Lower leg skin (tissue), 4 donors: ENCODE measurements at regions not wholly inside any gene's neighbourhood (a gene's known extent, or its start where the extent isn't known, plus 50 kb on each side); places are given as distances from the start of the nearest gene placed in this dataset.

Source experiments
- DNase-seq, 2 donors: peaks; one replicate each; pipeline ENCODE4 v3.0.0-alpha.2; 2019; ENCODE audit warnings: low spot score in 2 of 2
- H3K4me3 ChIP-seq: fragments of 200-600 bp; sonication (generic); 2 replicates; pipeline ENCODE4 v1.5.1; 2017; ENCODE audit warnings: mild to moderate bottlenecking, low read depth; ENCODE audit not compliant: poor library complexity, severe bottlenecking
- POLR2A ChIP-seq, 2 donors: fragments of 450-650 bp; IDR thresholded peaks; one replicate each; pipeline ENCODE4 v1.6.1; 2016 to 2017; ENCODE audit warnings: antibody characterized with exemption in 2 of 2, mild to moderate bottlenecking in 1 of 2, moderate library complexity in 1 of 2
- WGBS, 2 donors: methylation state at CpG; one replicate each; pipeline ENCODE4 v1.1.5; 2018; 5-methylcytosine and 5-hydroxymethylcytosine counted together
- intact Hi-C: fragments of 100-400 bp; cut with DNase I; formaldehyde crosslinking; loops from one replicate; pipeline ENCODE4 v1.15.0; 2023; ENCODE audit warnings: low total_unique reads
- TF ChIP-seq, protein P1 (sequence below), 3 donors: fragments of 450-650 bp; IDR thresholded peaks; one replicate each; pipeline ENCODE4 v1.5.1; 2016; ENCODE audit warnings: antibody characterized with exemption in 3 of 3, mild to moderate bottlenecking in 3 of 3, moderate library complexity in 2 of 3

DNA sequence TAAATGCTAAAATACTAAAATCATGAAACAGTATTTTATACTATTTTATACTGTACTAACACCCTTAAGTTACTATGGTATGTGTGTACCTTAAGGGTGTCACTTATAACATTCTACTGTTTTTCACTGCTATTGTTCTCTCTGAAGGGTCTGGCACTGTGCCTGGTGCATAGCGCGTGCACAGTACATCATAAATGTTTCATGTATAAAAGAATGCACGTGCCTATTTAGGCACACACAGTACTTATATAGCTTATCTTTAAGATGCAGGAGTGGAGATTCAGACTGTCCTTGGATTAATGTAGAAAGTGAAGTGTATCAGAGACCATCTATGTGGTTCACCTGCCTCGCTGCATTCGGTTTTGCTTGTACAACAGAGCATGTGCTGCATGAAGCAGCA is 64.0 kb upstream of the SGK1 start:
- 62 to 70% methylated on average over 5 of the region's 5 CpGs for WGBS, 2 donors
- no peak for DNase-seq
- no peak for TF ChIP-seq POLR2A (IDR thresholded peaks at IDR 0.05)
- TF ChIP-seq, protein P1, sequence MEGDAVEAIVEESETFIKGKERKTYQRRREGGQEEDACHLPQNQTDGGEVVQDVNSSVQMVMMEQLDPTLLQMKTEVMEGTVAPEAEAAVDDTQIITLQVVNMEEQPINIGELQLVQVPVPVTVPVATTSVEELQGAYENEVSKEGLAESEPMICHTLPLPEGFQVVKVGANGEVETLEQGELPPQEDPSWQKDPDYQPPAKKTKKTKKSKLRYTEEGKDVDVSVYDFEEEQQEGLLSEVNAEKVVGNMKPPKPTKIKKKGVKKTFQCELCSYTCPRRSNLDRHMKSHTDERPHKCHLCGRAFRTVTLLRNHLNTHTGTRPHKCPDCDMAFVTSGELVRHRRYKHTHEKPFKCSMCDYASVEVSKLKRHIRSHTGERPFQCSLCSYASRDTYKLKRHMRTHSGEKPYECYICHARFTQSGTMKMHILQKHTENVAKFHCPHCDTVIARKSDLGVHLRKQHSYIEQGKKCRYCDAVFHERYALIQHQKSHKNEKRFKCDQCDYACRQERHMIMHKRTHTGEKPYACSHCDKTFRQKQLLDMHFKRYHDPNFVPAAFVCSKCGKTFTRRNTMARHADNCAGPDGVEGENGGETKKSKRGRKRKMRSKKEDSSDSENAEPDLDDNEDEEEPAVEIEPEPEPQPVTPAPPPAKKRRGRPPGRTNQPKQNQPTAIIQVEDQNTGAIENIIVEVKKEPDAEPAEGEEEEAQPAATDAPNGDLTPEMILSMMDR (IDR thresholded peaks at IDR 0.05): no peak

DNA sequence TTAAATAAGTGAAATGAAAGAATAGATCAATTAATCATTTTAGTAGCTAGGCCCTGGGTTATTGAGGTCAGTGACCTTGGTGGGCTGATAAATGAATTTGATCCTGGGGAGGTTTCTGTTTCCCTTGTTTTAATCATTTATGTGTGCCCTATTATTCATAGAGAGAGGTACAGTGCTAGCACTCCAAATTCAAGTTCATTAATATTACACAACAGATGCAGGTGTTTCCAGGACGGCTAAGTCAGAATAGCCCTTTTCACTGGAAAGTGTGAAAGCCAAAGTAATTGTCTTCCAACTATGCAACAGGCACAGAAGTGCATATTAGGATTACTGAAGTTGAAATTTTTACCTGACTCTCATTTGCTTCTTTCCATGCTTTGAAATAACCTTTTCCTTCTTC is 61.7 kb upstream of the SGK1 start:
- TF ChIP-seq, protein P1 (IDR thresholded peaks at IDR 0.05): no peak
- no peak for TF ChIP-seq POLR2A (IDR thresholded peaks at IDR 0.05)
- H3K4me3 ChIP-seq: no peak overlapping the region
- WGBS, 2 donors: 40 to 47% methylated on average over 1 of the region's 1 CpG
- intact Hi-C loops: no loop called here
- no peak for DNase-seq

More for the DNA sequence above, 64.0 kb upstream of the SGK1 start:
- H3K4me3 ChIP-seq: no peak overlapping the region
- intact Hi-C loops: no loop called here

GRCh38 chr6:134379076-134379475 is 61.2 kb upstream of the SGK1 start:
- TF ChIP-seq, protein P1 (IDR thresholded peaks at IDR 0.05): no peak
- no peak for TF ChIP-seq POLR2A (IDR thresholded peaks at IDR 0.05)

DNA sequence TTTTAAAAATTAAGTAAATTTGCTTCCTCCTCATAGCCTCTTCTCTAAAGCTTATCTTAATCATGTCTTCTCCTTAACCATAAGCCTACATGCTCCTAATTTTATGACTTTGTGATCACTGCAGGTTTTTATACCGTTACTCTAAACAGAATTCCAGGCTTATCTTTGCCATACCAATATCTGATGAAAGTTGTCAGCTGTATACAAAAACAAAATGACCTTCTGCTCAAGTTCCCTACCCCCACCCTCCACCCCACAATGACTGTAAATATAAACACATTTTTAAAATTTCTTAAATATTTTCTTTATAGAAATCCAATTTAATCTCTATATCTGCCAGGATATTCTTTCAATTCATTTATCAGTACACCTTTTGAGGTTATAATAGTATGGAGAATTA is 60.5 kb upstream of the SGK1 start:
- DNase-seq: no peak
- 87 to 91% methylated on average over 1 of the region's 1 CpG for WGBS, 2 donors
- intact Hi-C loops: no loop called here
- no peak overlapping the region for H3K4me3 ChIP-seq
- no peak for TF ChIP-seq POLR2A (IDR thresholded peaks at IDR 0.05)
- TF ChIP-seq, protein P1 (IDR thresholded peaks at IDR 0.05): no peak

More at GRCh38 chr6:134379076-134379475, 61.2 kb upstream of the SGK1 start:
- peak in 1 of 2 donors; percentile 67 for DNase-seq
- intact Hi-C loops: no loop called here
- 38 to 39% methylated on average over 5 of the region's 5 CpGs for WGBS, 2 donors
- no peak overlapping the region for H3K4me3 ChIP-seq

DNA sequence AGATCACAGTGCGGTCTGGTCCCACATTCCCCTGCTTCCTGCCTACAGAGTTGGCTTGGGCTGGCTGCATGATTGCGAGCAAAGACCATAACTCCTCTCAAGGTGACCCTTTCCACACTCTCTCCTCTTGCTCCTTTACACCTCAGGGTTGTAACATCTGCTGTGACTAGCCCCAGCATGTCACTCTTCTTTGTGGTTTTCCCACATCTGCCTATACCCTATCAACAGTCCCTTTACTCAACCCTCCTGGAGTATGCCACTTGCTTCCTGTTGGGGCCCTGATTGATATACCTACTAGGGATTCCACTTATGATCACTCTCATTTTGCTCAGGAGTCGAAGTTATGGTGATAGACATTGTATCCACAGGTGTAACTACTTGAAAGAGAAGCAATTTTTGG is 58.9 kb upstream of the SGK1 start:
- no peak for TF ChIP-seq POLR2A (IDR thresholded peaks at IDR 0.05)
- 91 to 93% methylated on average over 3 of the region's 3 CpGs for WGBS, 2 donors
- no peak overlapping the region for H3K4me3 ChIP-seq
- no peak for DNase-seq
- intact Hi-C loops: no loop called here

DNA sequence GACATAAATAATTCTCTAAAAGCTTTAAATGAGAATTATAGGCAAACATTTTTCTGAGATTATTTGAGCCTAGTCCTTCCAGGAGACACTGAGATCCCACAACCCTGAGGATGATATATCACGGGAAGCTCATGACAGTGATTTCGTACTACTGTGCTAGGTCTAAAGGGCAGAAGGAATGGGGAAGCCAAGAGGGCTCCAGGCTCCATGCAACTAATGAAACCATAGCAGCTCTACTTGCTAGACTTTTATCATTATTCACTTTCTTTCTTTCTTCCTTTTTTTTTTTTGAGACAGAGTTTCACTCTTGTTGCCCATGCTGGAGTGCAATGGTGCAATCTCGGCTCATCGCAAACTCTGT is 57.3 kb upstream of the SGK1 start:
- H3K4me3 ChIP-seq: no peak overlapping the region
- no peak for TF ChIP-seq POLR2A (IDR thresholded peaks at IDR 0.05)
- TF ChIP-seq, protein P1 (IDR thresholded peaks at IDR 0.05): no peak
- intact Hi-C loops: no loop called here
- no peak for DNase-seq
- 86 to 88% methylated on average over 4 of the region's 4 CpGs for WGBS, 2 donors
